NCI-H2227 (cell line): ENCODE measurements at regions not wholly inside any gene's neighbourhood (a gene's known extent, or its start where the extent isn't known, plus 50 kb on each side); places are given as distances from the start of the nearest gene placed in this dataset.

Experiments
- DNase-seq: peaks from one replicate; lab custom pipeline; 2025; ENCODE audit not compliant: unreplicated experiment; lab: John Stamatoyannopoulos, UW

DNA sequence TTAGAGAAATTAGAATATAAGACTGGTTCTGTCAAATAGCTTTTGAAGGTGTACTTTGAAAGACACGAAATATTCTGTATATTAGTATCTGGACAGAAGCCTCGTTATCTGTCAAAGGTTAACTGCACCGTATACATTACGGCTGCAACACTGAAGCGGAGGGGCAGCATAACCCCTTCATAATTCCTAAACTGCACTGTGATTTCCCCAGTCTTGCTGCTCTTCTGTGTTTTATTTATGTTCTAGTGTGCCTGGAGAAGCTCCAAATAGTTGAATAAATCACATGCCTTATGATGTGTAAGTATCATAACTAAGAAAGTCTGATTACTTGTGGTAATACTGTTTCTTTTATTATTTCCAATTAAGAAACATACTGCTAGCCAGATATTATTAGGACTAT, 285.7 kb upstream of the ROBO2 start:
- DNase-seq: no peak

DNA sequence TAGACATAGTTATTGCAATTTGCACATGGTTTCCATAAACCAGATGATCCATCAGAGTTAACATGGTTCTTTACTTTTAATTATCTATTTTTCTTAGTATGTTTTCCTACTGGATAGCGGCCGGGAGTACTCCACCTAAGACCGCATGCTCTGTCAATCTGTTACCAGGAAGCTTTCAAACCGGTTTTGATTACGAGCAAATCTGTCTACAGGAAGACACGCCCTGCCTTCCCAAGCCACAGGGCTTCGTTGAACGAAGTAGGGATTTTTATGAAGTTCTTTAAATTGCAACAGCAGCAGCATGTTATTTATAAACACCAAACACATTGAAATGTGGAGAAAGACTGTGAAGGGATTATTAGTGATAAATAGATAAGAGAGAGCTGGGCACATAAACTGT, 283.3 kb upstream of the ROBO2 start:
- DNase-seq: no peak

DNA sequence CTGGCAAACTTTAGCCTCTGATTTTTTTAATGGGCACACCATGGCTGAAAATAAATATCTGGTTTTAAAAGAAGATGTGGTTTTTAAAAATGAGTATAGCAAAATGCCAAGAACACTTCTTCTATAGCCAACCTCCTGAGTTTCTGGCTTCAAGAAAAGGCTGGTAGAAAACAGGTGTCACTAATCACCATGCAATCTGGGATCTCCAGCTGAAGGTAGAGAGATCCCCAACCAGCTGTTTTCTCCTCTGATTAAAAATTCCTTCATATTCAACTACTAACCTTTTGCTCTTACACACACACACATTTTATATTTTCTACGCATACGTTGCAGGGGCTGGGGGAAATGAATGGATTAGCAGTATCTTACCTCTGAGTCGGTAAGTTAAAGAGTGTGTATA, 279.6 kb upstream of the ROBO2 start:
- DNase-seq: no peak

DNA sequence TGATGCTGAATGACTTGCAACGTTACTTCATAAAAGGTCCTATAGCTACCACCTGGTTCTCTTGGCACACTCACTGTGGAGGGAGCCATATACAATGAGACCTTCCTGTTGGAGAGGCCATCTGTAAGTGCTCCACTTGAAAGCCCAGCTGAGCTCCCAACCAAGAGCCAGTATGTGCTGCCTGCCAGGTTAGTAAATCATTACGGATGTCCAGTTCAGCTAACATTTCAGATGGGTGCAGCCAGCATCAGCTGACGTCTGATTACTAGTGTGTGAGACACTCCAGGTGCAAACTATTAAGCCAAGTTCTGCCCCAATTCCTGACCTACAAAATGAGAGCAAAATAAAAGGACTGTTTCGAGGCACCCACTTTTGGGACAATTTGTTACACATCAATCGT, 274.4 kb upstream of the ROBO2 start:
- no peak for DNase-seq

DNA sequence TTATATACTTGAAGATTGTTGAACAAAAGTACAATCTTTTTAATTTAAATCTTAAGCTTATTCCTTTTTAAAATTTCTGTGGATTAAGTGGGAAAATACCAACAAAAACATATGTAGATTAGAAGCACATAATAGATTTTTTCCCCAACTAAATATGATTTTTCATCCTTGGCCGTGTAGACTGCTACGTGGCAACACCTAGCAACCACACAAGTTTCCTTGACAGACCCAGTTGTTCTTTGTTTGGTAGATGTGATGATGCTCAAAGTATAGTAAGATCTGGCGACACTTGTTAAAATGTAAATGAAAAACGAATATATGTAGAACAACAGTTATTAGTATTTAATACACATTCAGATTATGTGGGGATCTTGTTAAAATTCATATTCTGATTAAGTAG, 271.0 kb upstream of the ROBO2 start:
- DNase-seq: no peak

DNA sequence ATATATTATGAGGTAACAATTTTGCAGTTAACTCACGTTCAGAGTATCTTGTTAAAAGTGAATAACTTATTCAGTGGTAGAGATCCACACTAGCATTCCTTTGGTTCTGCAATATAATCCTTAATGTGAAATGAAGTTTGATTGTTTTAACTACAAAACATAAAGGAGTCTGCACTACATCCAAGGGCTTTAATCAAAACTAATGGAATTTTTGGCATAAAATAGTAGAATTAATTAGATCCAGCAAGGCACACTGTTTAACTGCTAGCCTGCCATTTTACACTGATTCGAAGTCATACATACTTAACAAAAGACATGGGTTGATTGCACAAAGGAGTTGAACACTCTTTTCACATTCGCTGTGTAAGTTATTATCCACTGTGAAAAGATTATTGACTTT, 263.0 kb upstream of the ROBO2 start:
- no peak for DNase-seq

DNA sequence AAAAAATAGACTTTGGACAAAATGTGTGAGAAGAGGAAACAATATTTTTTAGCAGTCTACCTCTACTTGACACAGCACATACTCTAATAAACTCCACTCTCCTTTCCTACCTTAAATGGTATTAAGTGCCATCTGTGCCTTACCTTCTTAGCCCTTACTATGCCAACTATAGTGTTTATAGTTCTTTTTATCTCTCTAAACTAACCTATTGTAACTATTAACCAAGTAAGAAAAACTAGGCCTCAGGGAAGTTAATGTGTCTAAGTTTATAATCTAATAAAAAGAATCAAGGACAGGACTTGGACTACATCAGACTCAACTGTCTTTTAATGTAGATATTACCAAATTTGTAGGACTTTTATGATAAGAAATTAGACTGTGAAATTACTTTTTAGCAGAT, 251.7 kb upstream of the ROBO2 start:
- DNase-seq: no peak

DNA sequence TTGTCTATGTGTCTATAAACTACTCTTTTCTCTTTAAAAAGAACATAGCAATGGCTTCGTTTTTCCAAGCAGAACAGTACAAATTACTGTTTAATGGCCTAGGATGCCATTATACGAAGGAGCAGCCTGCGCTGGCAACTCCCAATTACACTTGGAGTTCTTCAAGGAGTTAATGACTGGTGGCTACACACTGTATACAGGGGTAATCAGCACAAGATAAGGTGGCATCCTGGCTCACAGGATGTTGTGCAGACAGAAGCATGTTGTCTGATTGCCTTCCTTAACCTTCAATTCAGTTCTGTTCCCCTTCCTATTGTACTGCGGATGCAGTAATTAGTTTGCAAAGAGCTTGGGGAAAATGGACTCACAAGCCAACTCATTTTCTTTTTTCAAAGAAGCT, 250.7 kb upstream of the ROBO2 start:
- no peak for DNase-seq

DNA sequence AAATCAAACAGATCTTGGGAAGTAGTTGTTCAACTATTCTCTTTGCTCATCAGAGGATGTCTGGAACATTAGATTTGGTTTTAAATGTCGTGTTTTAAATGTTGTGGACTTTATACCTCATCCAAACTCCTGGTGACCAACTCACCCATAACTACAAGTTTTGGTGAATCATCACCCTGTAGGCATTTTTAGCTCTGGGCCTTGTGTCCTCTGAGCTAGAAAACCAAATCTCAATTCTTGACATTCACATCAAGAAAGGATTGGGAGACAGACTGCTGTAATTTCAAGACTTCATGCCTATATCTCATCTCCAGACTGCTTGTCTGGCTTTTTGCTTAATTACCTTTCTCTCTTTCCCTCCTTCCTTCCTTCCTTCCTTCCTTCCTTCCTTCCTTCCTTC, 228.5 kb upstream of the ROBO2 start:
- no peak for DNase-seq

DNA sequence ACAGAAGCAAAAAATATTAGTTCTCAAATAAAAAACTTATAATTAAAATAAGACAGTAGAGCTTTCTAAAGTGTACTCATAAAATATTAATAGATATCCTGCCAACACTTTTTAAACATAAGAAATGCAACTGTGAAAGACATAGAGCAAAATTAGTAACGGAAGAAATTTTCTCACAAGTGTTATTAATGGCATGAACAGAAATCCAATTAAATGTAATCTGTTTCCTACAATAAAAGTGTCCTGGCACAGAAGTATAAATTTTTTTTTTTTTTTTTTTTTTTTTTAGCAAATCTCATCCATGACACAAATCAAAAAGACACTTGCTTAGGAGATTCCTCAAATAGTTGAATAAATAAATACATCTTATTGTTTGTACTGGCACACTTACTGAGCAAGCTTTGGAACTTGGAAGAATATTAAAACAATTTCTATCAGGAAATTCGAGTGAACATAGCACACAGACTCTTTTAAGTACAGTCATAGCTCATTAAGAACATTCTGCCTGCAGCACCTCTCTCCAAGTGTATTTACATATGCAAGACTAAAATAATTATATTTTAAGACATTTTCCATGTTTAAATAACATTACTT, 227.2 kb upstream of the ROBO2 start:
- no peak for DNase-seq

DNA sequence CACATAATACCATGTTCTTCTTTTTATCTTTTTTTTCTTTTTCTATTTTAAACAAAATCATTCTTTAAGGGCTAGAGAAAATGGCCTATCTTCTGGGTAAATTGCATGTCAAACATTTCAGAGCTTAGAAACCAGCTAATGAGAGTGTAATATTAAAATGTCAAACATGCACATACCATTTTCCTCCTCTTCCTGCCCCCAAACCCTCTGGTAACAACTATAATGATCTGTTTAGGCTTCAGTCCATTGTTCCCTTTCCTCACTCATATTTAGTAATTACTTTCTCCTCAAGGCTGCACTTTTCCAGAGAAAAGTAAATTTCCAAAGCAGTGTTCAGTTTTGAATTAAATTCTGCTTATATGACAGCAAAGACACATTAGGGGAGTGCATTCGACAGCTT, 224.3 kb upstream of the ROBO2 start:
- DNase-seq: no peak

DNA sequence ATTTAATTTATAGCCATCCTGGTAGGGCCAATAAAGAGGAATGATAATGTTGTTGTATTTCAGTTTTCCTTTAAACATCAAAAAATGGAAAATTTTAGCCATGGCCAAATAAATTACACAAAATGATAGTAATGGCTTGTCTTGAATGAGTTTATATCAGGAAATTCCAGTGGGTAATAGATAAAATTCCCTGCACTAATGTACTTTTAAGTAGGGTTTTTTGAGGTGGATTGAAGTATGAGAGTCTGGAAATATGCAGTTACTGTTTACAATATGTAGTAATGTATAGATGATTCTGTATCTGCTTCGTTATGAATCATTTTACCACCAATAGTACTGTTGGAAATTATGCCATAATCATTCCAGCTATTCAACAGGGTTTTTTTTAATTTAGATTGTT, 219.4 kb upstream of the ROBO2 start:
- DNase-seq: no peak

DNA sequence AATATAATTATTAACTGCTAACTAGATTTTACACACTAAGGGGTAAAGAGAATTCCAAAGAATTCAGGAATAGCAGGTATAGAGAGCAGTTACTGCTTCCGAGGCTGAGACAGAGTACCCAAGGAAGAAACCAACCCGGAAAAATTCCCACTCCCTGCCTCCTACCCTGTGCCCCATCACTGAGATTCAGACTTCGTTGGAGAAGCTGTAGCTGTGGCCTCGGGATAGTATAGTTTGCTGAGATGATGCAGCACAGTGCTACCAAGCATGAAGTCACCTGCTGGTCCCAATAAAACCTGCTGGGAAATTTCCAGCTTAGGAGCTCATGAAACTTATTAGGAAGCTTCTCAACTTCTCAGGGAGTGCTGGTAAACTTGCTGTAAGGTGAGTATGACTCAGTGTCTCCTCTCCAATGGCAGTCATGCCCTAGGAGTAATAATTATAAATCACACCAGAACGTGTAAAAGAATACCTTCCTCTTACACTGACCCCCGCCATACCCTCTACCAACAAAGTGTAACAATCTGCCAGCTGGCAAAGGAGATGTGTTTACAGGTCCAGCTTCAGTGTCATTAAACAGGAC, 215.2 kb upstream of the ROBO2 start:
- no peak for DNase-seq

DNA sequence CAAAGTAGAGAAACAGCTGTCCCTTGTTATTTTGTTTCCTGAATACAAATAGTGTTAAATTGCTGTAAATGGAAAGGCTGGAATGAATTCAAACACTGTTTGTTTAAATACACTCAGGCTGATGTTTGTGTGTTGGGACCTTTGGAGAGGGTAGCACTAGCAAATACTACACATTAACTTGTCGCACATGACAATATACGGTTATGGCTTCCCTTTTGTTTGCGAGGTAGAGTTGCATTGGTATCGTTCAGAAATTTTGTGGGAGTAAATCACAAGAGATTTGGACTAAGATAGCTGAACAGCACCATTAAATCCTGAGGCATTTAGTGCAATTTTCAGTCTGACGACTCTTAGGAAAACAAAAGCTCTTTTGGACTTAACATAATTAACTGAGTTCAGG, 213.0 kb upstream of the ROBO2 start:
- no peak for DNase-seq

DNA sequence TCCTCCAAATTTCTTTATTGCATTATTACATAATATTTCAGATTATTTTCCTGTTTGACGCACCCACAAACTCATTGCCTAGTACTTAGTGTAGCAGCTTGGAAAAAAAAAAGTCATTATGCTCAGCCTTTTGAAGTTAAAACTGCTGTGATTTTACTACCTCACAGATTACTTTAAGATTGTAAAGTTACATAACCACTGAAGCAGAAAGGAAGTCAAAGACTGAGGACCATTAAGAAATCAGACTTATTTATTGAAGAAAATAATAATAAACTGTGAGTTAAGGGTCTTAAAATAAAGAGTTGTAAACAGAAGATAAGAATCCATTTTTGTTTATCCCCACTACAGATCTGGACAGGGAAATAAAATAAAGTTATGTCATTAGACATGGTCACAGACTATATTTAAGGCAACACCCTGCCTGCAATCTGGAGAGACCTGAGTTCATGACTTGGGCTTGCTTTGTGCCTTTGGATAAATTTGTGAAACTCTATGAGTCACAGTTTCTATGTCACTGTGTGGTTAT, 212.1 kb upstream of the ROBO2 start:
- no peak for DNase-seq

DNA sequence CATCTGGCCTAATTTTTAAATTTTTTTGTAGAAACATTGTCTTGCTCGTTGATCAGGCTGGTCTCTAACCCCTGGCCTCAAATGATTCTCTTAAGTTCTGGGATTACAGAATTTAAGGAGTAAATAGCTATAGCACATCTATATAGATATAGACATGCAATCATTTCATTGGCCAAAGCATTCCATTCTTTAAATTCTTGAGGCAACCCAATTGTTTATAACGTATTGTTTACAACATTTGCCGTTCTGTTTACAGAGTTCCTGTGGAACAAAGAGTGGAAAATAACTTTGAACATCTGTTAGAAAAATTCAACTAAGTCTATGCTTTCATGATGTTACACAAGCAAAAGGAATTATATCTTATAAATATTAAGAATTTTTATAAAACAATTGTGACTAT, 205.2 kb upstream of the ROBO2 start:
- DNase-seq: no peak

DNA sequence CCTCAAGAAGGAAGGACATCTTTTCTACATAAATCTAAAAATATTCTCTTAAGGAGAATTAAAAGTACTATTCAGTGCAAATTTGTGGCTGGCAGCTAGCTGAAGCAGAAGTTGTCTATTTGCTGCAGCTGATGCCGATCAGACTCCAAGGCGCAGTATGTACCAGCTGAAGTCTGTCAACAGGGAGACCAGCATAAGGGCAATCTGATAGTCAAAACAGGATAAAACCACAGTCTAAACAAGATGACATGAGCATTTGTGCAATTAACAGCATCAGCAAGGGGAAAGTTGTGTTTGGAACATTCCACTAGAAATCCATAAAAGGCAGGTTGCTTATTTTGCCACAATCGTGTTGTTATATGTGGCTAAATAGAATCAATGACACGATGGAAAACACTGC, 198.2 kb upstream of the ROBO2 start:
- DNase-seq: no peak

DNA sequence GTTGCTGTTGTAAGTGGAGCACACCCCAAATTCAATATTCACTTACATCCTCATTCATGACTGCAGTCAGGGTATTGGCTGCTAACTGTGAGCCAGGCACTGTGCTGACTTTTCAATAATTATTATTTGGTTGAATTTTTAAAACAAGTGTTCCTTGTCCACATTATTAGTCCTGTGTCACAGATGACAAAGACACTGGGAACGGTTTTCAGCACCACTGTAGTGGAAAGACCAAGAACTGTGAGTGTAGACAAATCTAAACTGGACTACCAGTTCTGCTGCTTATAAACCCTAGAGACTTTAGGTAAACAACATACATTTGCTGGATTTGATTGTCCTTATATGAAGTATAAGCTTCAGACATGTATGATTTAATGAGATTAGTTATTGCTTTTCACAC, 197.7 kb upstream of the ROBO2 start:
- no peak for DNase-seq

DNA sequence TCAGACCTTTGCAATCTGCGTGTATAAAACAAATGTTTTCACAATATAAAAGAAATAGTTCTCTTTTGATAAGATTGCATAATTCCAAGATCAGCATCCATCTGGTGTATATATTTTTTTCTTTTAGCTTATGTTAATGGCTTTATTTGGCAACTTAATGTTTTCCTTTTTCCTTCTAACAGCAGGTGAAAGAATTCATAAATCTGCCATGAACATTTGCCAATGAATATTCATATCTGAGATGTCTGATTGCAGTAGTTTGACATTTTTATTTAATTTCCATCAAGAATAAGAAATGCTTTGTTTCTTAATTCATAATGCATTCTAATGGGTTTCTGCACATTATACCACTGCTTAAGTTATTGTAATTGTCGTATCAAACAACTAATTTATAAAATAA, 184.4 kb upstream of the ROBO2 start:
- no peak for DNase-seq

DNA sequence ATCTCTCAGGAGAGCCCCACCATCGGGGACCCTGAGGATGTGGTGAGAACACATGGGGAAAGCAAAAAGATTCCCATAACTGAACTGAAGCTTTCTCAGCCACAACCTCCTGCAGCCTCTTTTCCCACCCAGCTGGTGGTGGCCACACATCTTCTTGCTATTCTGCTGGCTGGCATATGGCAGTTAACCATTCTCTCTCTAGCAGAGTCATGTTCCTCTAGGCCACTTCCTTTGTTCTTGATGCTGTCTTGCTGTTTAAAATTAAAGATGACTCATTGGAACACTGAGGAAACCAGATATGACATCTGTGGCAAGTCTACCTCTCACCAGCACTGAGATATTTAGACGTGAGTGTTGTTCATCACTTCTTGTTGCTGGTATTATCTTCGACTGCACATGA, 180.3 kb upstream of the ROBO2 start:
- no peak for DNase-seq

DNA sequence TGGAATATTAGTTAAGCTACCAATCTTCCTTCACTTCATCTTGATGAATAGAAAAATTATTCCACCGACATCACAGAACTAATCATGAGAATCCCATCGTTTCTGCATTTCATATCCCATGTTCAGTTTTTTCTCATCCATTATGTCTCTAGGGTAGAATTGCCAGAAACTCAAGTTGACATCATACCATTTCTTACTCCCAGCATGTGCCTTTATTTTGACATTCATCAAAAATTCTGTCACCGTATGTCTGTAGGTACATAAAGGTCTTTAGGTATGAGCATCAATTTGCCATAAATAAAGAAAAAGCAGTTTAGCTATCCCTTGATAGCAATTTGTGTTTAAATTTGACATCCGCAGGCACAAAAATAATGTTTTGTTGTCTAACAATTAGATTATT, 175.5 kb upstream of the ROBO2 start:
- no peak for DNase-seq

DNA sequence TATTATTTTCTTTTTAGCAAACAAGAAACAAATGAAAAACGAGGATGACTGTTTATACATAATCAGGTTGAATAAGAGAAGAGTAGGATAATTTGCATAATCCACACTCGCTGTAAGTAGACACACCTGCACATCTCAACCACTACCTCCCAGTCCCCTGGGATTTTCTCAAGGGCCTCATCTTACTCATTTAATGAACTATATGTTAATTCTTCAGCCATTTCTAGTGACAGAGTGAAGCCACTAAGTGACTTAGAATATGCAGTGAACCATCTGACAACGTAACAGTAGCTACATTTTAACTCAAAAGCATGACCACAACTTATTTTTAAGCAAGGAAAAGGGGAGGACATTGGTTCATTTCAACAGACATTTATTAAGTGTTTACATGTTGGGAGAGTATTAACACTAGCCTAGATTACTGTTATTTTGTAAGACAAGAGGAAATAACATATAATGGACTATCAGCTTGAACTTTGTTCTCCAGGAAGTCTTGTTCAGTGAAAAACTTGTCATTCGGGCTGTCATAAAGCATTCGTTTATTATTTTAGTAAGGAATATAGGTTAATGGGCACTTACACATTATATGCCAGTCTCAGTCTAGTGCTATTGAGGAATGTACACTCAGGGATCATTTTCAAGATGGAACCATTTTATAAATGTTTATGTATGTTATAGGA, 173.0 kb upstream of the ROBO2 start:
- no peak for DNase-seq
